ENCODE measurements at regions not wholly inside any gene's neighbourhood (a gene's known extent, or its start where the extent isn't known, plus 50 kb on each side); places are given as distances from the start of the nearest gene placed in this dataset.
A peak's percentile ranks its signal among the peaks of the same experiment; 100 is the strongest.

DNA sequence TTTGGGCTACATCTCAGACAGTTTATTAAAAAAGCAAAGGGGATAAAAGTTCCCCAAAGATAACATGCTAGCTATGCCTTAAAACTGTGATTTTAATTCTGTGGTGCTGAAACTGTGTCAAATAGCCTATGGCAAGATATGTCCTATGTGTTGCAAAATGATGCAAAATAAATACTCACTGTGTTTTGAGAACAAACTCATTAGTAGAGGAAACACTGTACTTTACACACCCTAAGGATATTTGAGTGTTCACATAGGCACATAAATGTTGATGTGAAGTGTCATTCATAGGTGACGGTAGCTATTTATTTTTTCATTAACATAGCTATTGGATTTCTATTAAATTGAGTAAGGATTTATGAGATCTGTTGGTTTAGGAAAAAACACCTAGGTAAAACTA is 351.9 kb downstream of the FAT4 start:
- H3K27me3 ChIP-seq (replicated peaks in 2 of 5; ENCODE audit: control insufficient read depth in 4 of 5, insufficient read depth in 5 of 5, low read length in 4 of 5): no peaks in the 10 kb centered on the region
- H3K4me3 ChIP-seq (ENCODE audit: control insufficient read depth in 1 of 7, extremely low read depth in 1 of 7, insufficient read depth in 4 of 7, low read depth in 2 of 7, low read length in 6 of 7): no peak overlapping the region
- POLR2A ChIA-PET: no interaction called here
- no peaks in the 10 kb centered on the region for H3K4me1 ChIP-seq (ENCODE audit: control extremely low read depth in 1 of 4, control insufficient read depth in 4 of 4, insufficient read depth in 4 of 4, low read length in 3 of 4)
- H3K9me3 ChIP-seq (ENCODE audit: control extremely low read depth in 1 of 5, control insufficient read depth in 4 of 5, insufficient read depth in 2 of 5, low read depth in 1 of 5, low read length in 4 of 5): peaks cover 0 to 4% (median 0%) of the 10 kb centered on the region in 5 experiments
- H3K36me3 ChIP-seq (ENCODE audit: control insufficient read depth in 4 of 4, insufficient read depth in 4 of 4, low read length in 3 of 4): no peaks in the 10 kb centered on the region
- no peak overlapping the region for H3K27ac ChIP-seq (ENCODE audit: insufficient read depth in 1 of 2, low read depth in 1 of 2, low read length in 2 of 2, poor library complexity in 1 of 2, severe bottlenecking in 2 of 2)
- WGBS (ENCODE audit: insufficient coverage): no CpG with 5 or more reads among the region's 1 CpG
- DNase-seq: no peak
- CTCF ChIA-PET: no interaction called here

DNA sequence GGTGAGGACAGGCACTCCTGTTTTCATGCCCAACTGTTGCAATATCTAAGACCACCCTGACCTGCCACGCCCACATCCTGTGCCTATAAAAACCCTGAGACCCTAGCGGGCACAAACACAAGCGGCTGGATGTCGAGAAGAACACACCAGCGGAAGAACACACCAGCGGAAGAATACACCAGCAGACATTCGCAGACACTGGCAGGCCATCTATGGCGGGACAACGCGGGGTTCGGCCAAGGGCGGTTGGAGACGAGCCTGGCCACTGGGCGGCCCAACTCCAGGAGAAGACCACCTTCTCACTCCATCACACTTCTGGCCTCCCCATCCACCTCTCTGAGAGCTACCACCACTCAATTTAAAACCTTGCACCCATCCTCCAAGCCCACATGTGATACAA is 361.4 kb downstream of the FAT4 start:
- Histone ChIP-seq H3K9me3 (ENCODE audit: control extremely low read depth in 1 of 5, control insufficient read depth in 4 of 5, insufficient read depth in 2 of 5, low read depth in 1 of 5, low read length in 4 of 5) (no peaks in the 10 kb centered on the region), H3K4me3 (ENCODE audit: control insufficient read depth in 1 of 7, extremely low read depth in 1 of 7, insufficient read depth in 4 of 7, low read depth in 2 of 7, low read length in 6 of 7) (no peak overlapping the region), H3K4me1 (ENCODE audit: control extremely low read depth in 1 of 4, control insufficient read depth in 4 of 4, insufficient read depth in 4 of 4, low read length in 3 of 4) (no peaks in the 10 kb centered on the region), H3K27me3 (replicated peaks in 2 of 5; ENCODE audit: control insufficient read depth in 4 of 5, insufficient read depth in 5 of 5, low read length in 4 of 5) (no peaks in the 10 kb centered on the region), H3K27ac (ENCODE audit: insufficient read depth in 1 of 2, low read depth in 1 of 2, low read length in 2 of 2, poor library complexity in 1 of 2, severe bottlenecking in 2 of 2) (no peak overlapping the region), H3K36me3 (ENCODE audit: control insufficient read depth in 4 of 4, insufficient read depth in 4 of 4, low read length in 3 of 4) (no peaks in the 10 kb centered on the region)
- DNase-seq: no peak
- ChIA-PET POLR2A (no interaction called here), CTCF (no interaction called here)
- WGBS (ENCODE audit: insufficient coverage): 98% methylated on average over 14 of the region's 14 CpGs

- Histone ChIP-seq H3K9me3 (ENCODE audit: control extremely low read depth in 1 of 5, control insufficient read depth in 4 of 5, insufficient read depth in 2 of 5, low read depth in 1 of 5, low read length in 4 of 5) (no peaks in the 10 kb centered on the region), H3K27ac (ENCODE audit: insufficient read depth in 1 of 2, low read depth in 1 of 2, low read length in 2 of 2, poor library complexity in 1 of 2, severe bottlenecking in 2 of 2) (no peak overlapping the region), H3K27me3 (replicated peaks in 2 of 5; ENCODE audit: control insufficient read depth in 4 of 5, insufficient read depth in 5 of 5, low read length in 4 of 5) (no peaks in the 10 kb centered on the region), H3K36me3 (ENCODE audit: control insufficient read depth in 4 of 4, insufficient read depth in 4 of 4, low read length in 3 of 4) (no peaks in the 10 kb centered on the region), H3K4me3 (ENCODE audit: control insufficient read depth in 1 of 7, extremely low read depth in 1 of 7, insufficient read depth in 4 of 7, low read depth in 2 of 7, low read length in 6 of 7) (no peak overlapping the region), H3K4me1 (ENCODE audit: control extremely low read depth in 1 of 4, control insufficient read depth in 4 of 4, insufficient read depth in 4 of 4, low read length in 3 of 4) (no peaks in the 10 kb centered on the region)
- ChIA-PET CTCF (no interaction called here), POLR2A (no interaction called here)
- DNase-seq: no peak
- 94% methylated on average over 12 of the region's 12 CpGs for WGBS (ENCODE audit: insufficient coverage)
Measured at GRCh38 chr4:125676583-125676982, 361.8 kb downstream of the FAT4 start.

- DNase-seq: peak in 1 of 3 donors; percentile 1
- Histone ChIP-seq H3K9me3 (ENCODE audit: control extremely low read depth in 1 of 5, control insufficient read depth in 4 of 5, insufficient read depth in 2 of 5, low read depth in 1 of 5, low read length in 4 of 5) (no peaks in the 10 kb centered on the region), H3K4me1 (ENCODE audit: control extremely low read depth in 1 of 4, control insufficient read depth in 4 of 4, insufficient read depth in 4 of 4, low read length in 3 of 4) (no peaks in the 10 kb centered on the region), H3K27me3 (replicated peaks in 2 of 5; ENCODE audit: control insufficient read depth in 4 of 5, insufficient read depth in 5 of 5, low read length in 4 of 5) (no peaks in the 10 kb centered on the region), H3K36me3 (ENCODE audit: control insufficient read depth in 4 of 4, insufficient read depth in 4 of 4, low read length in 3 of 4) (no peaks in the 10 kb centered on the region), H3K4me3 (ENCODE audit: control insufficient read depth in 1 of 7, extremely low read depth in 1 of 7, insufficient read depth in 4 of 7, low read depth in 2 of 7, low read length in 6 of 7) (no peak overlapping the region), H3K27ac (ENCODE audit: insufficient read depth in 1 of 2, low read depth in 1 of 2, low read length in 2 of 2, poor library complexity in 1 of 2, severe bottlenecking in 2 of 2) (no peak overlapping the region)
- WGBS (ENCODE audit: insufficient coverage): no CpG with 5 or more reads among the region's 2 CpGs
- ChIA-PET POLR2A (no interaction called here), CTCF (no interaction called here)
Measured at GRCh38 chr4:125677665-125678307, 363.0 kb downstream of the FAT4 start.

GRCh38 chr4:125679989-125680388 is 365.2 kb downstream of the FAT4 start:
- no peak overlapping the region for H3K4me3 ChIP-seq (ENCODE audit: control insufficient read depth in 1 of 7, extremely low read depth in 1 of 7, insufficient read depth in 4 of 7, low read depth in 2 of 7, low read length in 6 of 7)
- ChIA-PET CTCF (no interaction called here), POLR2A (no interaction called here)
- H3K36me3 ChIP-seq (ENCODE audit: control insufficient read depth in 4 of 4, insufficient read depth in 4 of 4, low read length in 3 of 4): no peaks in the 10 kb centered on the region
- H3K27ac ChIP-seq (ENCODE audit: insufficient read depth in 1 of 2, low read depth in 1 of 2, low read length in 2 of 2, poor library complexity in 1 of 2, severe bottlenecking in 2 of 2): no peak overlapping the region
- no peaks in the 10 kb centered on the region for H3K4me1 ChIP-seq (ENCODE audit: control extremely low read depth in 1 of 4, control insufficient read depth in 4 of 4, insufficient read depth in 4 of 4, low read length in 3 of 4)
- DNase-seq: no peak
- no peaks in the 10 kb centered on the region for H3K27me3 ChIP-seq (replicated peaks in 2 of 5; ENCODE audit: control insufficient read depth in 4 of 5, insufficient read depth in 5 of 5, low read length in 4 of 5)
- no peaks in the 10 kb centered on the region for H3K9me3 ChIP-seq (ENCODE audit: control extremely low read depth in 1 of 5, control insufficient read depth in 4 of 5, insufficient read depth in 2 of 5, low read depth in 1 of 5, low read length in 4 of 5)

DNA sequence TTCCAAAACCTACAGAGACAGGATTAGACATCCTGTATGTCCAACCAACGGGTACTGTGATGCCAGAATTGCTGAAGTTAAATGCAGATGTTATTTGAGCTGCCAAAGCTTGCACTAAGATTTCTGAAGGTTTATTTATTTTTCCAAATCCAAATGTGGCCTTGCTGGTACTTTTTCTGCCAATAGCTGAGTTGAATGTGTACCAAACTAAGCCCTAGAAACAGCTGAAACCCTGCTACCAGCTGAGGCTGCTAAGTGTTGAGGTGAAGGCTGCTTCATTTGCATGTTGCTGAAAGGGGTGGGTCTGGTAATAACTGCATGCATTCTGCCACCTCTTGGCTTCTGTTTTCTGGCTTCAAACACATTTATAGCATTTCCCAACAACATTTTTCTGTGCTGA is 366.5 kb downstream of the FAT4 start:
- Histone ChIP-seq H3K27me3 (replicated peaks in 2 of 5; ENCODE audit: control insufficient read depth in 4 of 5, insufficient read depth in 5 of 5, low read length in 4 of 5) (no peaks in the 10 kb centered on the region), H3K4me1 (ENCODE audit: control extremely low read depth in 1 of 4, control insufficient read depth in 4 of 4, insufficient read depth in 4 of 4, low read length in 3 of 4) (no peaks in the 10 kb centered on the region), H3K9me3 (ENCODE audit: control extremely low read depth in 1 of 5, control insufficient read depth in 4 of 5, insufficient read depth in 2 of 5, low read depth in 1 of 5, low read length in 4 of 5) (no peaks in the 10 kb centered on the region), H3K36me3 (ENCODE audit: control insufficient read depth in 4 of 4, insufficient read depth in 4 of 4, low read length in 3 of 4) (no peaks in the 10 kb centered on the region), H3K27ac (ENCODE audit: insufficient read depth in 1 of 2, low read depth in 1 of 2, low read length in 2 of 2, poor library complexity in 1 of 2, severe bottlenecking in 2 of 2) (no peak overlapping the region), H3K4me3 (ENCODE audit: control insufficient read depth in 1 of 7, extremely low read depth in 1 of 7, insufficient read depth in 4 of 7, low read depth in 2 of 7, low read length in 6 of 7) (no peak overlapping the region)
- DNase-seq: no peak
- CTCF ChIA-PET: no interaction called here
- 100% methylated on average over 1 of the region's 1 CpG for WGBS (ENCODE audit: insufficient coverage)
- POLR2A ChIA-PET: no interaction called here

GRCh38 chr4:125682730-125683129 is 368.0 kb downstream of the FAT4 start:
- Histone ChIP-seq H3K4me1 (ENCODE audit: control extremely low read depth in 1 of 4, control insufficient read depth in 4 of 4, insufficient read depth in 4 of 4, low read length in 3 of 4) (no peaks in the 10 kb centered on the region), H3K4me3 (ENCODE audit: control insufficient read depth in 1 of 7, extremely low read depth in 1 of 7, insufficient read depth in 4 of 7, low read depth in 2 of 7, low read length in 6 of 7) (no peak overlapping the region), H3K27ac (ENCODE audit: insufficient read depth in 1 of 2, low read depth in 1 of 2, low read length in 2 of 2, poor library complexity in 1 of 2, severe bottlenecking in 2 of 2) (no peak overlapping the region), H3K27me3 (replicated peaks in 2 of 5; ENCODE audit: control insufficient read depth in 4 of 5, insufficient read depth in 5 of 5, low read length in 4 of 5) (no peaks in the 10 kb centered on the region), H3K36me3 (ENCODE audit: control insufficient read depth in 4 of 4, insufficient read depth in 4 of 4, low read length in 3 of 4) (no peaks in the 10 kb centered on the region), H3K9me3 (ENCODE audit: control extremely low read depth in 1 of 5, control insufficient read depth in 4 of 5, insufficient read depth in 2 of 5, low read depth in 1 of 5, low read length in 4 of 5) (peaks cover 0 to 2% (median 0%) of the 10 kb centered on the region in 5 experiments)
- ChIA-PET CTCF (no interaction called here), POLR2A (no interaction called here)
- no peak for DNase-seq
- WGBS (ENCODE audit: insufficient coverage): 96% methylated on average over 16 of the region's 18 CpGs
